Hematopoietic multipotent progenitor cell treated with erythropoietin and hydrocortisone succinate and interleukin-3 and kit ligand, for 8 days (in vitro differentiated cells): ENCODE measurements at regions not wholly inside any gene's neighbourhood (a gene's known extent, or its start where the extent isn't known, plus 50 kb on each side); places are given as distances from the start of the nearest gene placed in this dataset.
"Not testable (repeated sequence)": the region's sequence is repeated elsewhere in the genome, so short reads cannot be mapped to it uniquely, and the experiment has no call there.

ENCODE experiments used
- DNase-seq: peaks from one replicate; pipeline ENCODE4 v3.0.0-alpha.2; 2015

DNA sequence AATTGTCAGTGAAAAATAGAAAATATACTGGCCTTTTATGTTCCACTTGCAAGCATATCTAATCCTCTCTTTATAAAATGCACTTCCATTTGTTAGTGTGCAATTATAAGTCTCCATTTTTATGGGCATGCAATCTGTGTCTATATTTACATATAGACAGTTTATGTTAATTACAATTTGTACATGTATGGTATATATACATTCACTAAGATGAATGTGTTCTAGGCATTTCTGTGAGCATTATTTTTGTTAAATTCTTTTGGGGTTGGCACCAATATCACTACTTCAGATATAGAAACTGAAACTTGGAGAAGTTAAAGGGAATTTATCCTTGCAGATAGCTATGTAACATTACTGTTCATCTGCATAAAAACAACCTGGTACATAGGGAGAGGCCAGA, 470.8 kb upstream of the LMO3 start:
- DNase-seq, result no peak

DNA sequence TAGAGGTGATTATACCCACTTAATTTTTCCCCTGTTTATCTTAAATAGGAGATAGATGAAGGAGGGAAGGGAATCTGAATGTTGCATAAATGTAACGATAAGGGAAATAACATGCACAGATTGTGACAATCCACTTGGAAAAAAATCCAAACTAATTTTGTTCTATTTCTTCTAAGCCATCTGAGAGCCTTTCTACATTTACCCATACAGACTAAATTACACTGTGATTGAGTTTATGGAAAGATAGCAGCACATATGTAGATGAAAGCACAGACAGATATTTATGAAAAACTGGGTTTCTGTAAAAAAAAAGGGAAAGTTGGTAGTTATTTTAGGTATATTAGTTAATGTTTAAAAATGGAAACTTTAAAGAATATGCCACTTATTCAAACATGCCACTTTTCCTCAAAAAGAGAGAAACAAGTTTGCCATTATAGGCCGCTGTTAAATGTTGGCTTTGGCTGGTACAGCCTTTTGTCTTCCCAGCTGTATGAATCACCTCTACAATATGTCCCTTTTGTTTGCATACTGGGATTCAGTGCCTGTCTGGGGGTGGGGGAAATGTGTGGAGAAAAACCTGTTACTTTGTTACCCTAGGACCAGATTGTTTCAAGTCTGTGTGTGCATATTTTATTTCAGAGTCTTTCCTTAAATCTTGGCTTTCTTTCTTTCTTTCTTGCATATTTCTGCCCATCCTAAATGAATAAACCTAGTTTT, 470.2 kb upstream of the LMO3 start:
- DNase-seq, result no peak

DNA sequence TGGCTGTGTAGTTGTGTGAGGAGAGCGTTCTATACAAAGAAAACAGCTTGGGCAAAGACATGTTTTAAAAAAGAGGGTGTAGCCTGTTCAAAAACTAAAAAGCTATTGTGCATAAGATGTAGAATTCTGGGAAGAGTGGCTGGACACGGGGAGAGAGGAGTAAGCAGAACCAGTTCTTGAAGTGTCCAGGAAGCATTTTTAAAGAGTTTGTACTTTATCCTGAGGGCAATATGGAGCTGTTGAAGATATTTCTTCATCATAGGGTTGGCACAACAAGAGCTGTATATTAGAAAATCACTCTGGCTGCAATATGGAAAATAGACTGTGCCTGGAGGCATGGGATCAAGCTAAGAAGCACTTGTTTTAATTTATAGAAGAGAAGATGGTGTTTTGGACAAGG, 458.9 kb upstream of the LMO3 start:
- DNase-seq, result no peak

DNA sequence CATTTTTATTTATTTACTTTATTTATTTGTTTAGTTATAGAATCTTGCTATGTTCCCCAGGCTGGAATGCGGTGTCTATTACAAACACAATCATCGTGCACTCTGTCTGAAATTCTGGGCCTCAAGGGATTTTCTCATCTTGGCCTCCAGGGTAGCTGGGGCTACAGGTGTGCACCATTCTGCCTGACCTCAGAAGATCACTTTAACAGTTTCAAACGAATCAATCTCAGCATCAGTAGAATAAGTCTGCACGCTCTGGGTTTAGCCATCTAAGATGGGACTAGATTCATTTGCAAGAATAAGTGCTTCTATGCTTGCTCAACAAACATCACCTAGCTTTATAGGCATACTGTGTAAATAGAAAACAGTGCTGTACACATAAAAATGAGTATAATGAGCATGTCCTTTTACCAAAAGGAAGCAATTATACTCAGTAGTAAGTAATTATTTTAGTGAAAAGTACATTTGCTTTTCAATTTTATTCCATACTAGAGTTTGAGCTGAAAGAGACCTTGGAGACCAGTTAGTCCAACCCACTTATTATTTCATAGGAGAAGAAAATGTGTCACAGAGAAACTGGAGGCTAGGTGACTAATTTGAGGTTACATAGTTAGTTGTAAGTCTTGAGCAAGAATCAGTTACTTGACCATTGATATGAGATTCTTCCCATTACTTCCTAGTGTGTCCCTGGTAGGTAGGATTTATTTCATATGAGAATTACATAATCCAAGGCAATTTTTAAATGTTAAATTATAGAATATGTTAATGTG, 456.5 kb upstream of the LMO3 start:
- no peak for DNase-seq

DNA sequence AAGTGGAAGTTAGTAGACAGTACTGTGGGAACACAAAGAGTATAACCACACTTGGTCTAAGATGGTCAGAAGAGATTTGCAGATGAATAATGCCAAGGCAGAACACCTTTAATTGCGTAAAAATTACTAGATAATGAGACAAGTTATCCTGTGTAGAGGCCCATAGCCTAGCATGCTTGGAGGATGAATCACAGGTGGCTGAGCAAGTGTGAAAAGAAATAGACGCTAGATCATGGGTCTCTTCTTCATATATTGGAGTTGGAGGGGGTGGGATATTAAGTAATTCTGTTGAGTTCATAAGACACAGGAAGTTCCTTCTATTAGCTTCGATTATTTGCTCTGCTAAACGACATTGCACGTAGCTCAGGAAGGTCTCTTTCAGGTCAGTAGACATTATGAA, 454.3 kb upstream of the LMO3 start:
- no peak for DNase-seq

DNA sequence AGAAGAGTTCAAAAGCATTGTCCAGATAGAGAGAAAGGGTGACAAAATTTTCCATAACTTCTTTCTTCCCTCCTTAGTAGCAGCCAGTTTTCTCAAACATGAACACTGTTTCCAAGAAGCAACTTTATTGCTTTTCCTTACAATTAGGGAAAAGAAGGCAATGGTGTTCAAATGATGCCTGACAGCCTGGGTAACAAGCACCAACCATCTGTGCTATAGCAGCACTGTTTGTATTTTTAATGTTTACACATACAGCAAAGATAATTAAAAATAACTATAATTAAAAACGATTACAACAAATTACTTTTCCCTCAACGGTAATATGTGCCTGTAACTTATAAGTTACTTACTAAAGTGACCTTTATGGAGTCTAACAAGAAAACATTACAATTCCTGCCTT, 450.6 kb upstream of the LMO3 start:
- no peak for DNase-seq

DNA sequence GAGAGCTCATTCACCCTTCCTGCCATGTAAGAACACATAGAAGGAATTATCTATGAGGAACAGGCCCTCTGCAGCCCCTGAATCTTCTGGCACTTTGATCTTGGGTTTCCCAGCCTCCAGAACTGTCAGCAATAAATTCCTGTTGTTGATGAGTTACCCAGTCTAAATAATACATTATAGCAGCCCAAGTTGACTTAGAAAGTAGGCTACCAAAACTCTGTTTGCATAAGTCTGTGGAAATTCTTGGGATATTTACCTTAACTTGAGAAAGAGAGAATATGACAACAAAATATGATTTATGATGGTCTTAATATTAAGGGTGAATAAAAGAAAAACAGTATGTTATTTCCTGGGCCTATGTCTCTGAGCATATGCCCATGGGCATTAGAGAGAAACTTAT, 433.0 kb upstream of the LMO3 start:
- DNase-seq, result no peak

DNA sequence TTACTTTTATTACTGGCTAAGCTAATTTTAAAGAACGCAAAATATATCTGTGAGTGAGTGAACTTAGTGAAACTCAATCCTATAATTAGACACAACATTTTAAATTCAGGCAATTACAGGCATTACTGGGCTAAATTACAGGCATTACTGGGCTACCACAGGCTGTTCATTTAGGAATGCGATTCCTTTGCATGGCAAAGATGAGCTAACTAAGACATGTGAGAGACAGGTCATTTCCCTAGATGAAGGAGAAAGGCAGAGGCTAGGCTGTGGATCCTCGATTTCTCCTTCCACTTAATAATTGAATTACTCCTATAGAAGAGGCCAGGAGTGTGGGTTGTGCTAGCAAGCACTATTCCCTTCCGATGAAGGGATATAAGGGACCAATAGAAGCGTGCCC, 429.4 kb upstream of the LMO3 start:
- DNase-seq, result no peak

DNA sequence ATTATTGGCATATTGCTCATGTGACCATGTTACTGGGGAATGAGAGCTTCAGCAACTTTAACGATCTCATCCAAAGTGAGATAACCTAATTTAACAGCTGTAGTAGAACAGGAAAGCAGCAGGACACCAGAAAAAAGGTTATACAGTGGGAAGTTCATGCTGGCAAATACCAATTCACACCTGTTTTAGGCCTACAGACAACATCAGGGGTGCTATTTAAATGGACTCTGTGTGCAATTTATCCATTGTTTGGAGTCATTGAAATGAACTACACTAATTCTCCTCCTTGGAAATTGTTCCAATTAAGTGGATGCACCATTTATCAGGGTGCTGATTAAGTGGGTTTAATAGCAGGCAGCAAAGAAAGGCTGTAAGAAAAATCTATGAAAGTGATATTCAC, 424.4 kb upstream of the LMO3 start:
- no peak for DNase-seq

DNA sequence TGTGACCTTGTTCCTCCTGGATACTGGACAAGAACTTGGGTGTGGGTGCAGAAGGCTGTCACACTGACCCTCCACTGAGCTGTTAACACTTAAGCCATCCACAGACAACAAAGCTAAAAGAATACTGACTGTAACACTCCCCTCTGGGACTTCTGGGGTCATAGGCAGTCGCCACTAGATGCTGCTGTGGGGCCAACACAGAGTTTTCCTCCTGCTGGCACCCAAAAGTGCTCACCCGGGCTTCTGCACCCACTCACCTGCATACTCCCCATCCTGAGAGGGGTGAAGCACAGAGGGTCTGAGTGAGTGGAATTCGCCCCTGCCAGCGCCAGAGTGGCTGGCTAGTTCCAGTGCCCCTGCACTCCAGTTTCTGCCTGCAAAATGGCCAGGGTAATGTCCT, 422.4 kb upstream of the LMO3 start:
- DNase-seq, result no peak

DNA sequence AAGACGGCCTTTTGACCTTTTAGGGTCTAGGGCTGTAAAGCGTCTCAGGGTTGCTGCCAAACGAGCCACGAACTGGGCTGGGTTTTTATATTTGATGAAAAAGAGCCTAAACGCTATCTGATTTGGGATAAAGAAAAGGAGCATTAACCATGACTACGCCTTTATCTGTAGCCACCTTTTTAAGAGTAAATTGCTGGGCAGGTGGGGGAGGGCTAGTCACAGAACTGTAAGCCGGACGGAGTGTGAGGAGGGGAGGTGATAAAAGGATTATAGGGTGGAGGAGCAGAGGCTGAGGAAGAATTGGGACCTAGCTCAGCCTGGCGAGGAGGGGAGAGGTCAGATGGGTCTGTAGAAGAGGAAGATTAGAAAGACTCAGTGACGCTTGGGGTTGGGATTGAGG, 419.5 kb upstream of the LMO3 start:
- DNase-seq, result not testable (repeated sequence)

DNA sequence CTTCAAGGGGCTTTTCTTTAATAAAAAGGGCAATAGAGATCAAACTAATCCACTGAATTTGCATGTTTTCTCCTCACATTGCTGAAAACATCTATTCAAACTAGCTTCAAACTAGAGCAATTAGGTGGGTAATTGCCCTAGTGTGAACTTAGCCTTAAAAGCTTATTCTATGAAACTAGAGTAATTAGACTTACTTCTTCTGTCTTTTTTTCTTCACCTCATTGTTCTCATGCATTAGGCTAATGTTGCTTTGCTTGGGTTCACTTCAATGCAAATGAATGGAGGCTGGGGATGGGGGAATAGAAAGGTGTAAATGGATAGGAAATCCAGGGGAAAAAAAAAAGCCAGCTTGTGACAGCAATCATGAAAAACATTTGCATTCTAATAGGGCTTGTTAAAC, 414.8 kb upstream of the LMO3 start:
- DNase-seq, result no peak

DNA sequence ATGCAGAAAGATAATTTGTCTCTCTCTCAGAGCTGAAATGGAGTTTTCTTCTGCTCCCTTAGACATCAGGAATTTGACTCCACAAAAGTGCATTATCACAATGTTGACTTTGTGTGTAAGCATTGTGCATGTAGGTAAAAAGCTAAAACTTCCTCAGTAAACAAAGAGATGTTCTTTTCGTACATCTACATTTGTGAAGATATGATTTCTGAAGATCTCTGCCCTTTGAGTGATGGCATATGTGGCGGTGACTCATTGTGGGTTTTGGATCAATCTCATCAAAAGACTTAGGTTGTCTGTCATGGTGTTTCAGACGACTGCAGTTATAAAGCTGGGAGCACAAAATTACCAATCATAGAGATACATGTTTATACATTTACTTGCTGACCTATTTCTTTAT, 411.4 kb upstream of the LMO3 start:
- no peak for DNase-seq

DNA sequence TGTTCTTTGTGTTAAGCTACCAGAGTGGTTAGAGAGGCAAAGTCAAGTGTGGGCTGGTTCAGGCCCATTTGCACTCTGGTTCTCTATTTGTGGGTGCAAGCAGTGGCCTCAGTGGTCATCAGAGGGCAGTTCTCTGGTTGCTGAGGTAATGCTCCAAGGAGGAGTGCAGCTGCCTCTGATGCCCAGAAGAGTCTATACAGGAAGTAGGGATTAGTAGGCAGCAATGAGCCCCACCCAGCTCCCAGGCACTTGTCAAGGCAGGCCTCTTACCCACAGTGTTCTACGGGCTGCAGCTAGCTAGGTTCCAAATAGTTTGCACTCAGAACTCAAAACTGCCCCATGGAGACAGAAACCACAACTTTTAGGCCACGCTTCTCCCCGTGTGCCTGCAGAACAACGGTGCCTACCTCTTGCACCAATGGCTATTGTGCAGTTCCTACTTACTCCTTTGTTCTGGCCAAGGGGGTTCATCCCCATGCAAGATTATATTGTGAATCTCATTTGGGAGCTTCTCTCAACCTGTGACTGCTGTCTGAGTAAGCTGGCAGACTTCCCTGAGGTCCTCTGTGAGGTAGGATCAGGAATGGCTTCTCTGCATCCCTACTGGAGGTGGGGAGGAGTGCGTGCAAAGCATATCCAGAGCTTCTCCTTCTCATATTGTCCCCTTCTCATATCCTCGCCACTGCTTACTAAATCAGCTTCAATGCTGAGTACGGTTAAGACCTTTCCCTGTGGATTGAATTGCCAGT, 410.3 kb upstream of the LMO3 start:
- no peak for DNase-seq

DNA sequence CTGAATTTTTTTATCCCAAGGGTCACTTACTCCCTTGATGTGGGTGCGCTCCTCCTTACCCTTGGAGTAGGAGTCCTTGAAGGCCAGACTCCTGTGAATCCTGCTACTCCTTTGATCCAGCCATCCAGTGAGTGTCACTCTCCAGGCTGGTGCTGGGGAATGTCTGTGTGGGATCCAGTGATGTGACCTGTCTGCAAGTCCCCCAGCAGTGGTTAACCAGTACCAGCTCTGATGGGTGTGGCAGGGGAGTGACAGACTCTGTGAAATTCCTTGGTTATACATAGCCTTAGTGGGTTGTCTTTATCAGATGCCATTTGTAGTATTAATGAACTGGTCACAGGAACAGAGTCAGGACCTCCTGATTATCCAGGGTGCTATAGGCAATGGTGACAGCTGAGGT, 409.5 kb upstream of the LMO3 start:
- no peak for DNase-seq

DNA sequence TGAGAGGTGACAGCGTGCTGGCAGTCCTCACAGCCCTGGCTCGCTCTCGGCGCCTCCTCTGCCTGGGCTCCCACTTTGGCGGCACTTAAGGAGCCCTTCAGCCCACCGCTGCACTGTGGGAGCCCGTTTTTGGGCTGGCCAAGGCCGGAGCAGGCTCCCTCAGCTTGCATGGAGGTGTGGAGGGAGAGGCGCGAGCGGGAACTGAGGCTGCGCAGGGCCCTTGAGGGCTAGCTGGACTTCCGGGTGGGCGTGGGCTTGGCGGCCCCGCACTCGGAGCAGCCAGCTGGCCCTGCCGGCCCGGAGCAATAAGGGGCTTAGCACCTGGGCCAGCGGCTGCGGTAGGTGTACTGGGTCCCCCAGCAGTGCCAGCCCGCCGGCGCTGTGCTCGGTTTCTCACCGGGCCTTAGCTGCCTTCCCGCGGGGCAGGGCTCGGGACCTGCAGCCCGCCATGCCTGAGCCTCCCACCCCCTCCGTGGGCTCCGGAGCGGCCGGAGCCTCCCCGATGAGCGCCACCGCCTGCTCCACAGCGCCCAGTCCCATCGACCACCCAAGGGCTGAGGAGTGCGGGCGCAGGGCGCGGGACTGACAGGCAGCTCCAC, 401.6 kb upstream of the LMO3 start:
- DNase-seq, result not testable (repeated sequence)

DNA sequence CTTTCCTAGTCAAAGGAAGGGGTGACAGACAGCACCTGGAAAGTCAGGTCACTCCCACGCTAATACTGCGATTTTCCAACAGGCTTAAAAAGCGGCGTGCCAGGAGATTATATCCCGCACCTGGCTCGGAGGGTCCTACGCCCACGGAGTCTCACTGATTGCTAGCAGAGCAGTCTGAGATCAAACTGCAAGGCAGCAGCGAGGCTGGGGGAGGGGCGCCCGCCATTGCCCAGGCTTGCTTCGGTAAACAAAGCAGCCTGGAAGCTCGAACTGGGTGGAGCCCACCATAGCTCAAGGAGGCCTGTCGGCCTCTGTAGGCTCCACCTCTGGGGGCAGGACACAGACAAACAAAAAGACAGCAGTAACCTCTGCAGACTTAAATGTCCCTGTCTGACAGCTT, 392.6 kb upstream of the LMO3 start:
- not testable (repeated sequence) for DNase-seq

DNA sequence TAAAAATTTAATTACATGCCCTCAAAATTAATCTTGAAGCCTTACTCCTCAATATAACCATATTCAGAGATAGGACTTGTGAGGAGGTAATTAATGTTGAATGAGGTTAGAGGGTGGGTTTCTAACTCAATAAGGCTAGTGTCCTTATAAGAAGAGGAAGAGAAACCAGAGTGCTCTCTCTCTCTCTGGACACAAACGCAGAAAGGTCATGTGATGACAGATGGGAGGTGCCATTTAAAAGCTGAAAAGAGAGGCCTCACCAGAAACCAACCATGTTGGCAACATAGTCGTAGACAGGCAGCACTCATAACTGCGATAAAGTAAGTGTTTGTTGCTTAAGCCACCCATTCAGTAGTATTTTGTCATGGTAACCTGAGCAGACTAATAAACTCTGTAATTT, 378.5 kb upstream of the LMO3 start:
- no peak for DNase-seq

DNA sequence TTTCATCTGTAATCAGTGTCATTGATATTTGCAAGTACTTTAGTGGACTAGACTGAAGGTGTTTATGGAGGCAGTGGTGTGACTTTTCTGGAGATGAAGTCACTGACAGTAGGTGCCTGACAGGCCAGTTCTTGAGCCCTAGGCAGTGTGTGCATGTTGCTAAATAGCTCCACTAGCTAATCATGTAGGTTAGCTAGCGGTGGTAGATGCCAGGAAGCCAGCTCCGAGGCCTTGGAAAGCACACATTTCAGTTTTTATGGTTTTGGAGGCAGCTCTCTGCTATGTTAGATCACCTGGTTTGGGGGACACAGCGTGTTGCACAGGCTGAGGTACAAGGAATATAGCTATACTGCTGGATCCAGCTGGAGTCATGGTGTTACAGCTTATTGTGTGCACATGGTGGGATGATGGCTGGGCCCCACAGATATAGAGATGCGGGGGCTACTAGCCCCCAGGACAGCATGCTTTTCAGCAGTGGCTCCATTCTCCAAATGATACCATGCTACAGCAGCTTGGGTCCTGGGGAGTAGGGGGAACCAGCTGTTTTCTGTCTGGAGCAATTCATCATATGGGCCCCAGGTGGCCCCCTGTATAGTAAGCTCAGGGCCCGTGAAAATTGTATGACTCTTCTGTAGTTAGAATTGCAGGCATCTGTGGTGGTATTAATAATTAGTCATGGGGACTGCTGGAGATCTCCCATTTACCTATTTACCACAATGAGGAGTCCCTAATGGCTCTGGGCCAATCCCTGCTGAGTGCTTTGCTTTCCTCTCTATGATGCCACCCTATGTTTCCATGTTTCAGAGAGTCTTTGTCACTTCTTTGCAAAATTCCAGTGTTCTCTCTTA, 367.2 kb upstream of the LMO3 start:
- no peak for DNase-seq

DNA sequence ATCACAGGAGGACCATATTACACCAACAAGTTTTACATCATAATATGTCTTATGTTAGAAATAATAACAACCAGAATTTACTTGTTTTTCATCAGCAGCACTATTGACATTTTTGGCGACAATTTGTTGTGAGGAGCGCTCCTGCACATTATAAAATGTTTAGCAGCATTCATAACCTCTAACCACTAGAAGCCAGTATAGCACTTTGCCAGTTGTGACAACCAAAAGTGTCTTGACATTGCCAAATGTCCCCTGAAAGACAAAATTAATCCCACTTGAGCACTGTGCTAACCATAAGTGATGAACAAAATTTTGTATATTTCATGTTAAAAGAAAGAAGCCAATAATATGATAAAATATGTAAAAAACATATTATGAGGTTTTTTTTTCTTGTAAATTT, 356.9 kb upstream of the LMO3 start:
- no peak for DNase-seq

DNA sequence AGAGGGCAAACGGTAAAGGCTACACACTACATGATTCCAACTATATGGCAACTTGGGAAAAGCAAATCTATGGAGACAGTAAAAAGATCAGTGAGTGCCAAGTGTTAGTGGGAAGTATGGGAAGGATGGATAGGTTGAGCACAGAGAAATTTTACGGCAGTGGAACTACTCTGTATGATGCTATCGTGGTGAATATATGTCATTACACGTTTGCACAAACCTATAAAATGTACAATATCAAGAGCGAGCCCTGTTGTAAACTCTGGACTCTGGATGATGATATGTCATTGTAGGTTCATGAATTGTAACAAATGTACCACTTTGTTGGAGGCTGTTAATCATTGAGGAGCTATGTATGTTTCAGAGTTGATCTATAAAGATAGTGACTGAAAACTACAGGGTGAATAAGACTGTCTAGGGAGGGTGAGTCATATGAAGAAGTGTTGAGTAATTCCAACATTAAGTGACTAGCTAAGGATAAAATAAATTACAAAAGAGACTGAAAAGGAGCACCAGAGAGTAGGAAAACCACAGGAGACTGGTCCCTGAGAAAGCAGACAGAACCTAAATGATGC, 349.2 kb upstream of the LMO3 start:
- DNase-seq, result no peak
